GM19328 (cell line): ENCODE measurements at regions not wholly inside any gene's neighbourhood (a gene's known extent, or its start where the extent isn't known, plus 50 kb on each side); places are given as distances from the start of the nearest gene placed in this dataset.
"Not testable (repeated sequence)": the region's sequence is repeated elsewhere in the genome, so short reads cannot be mapped to it uniquely, and the experiment has no call there.

ENCODE experiments used
- ATAC-seq: cut with Tn5 transposase; IDR thresholded peaks from one replicate; pipeline ENCODE4 v1.9.1; 2021; ENCODE audit warnings: mild to moderate bottlenecking, moderate library complexity; ENCODE audit not compliant: unreplicated experiment

DNA sequence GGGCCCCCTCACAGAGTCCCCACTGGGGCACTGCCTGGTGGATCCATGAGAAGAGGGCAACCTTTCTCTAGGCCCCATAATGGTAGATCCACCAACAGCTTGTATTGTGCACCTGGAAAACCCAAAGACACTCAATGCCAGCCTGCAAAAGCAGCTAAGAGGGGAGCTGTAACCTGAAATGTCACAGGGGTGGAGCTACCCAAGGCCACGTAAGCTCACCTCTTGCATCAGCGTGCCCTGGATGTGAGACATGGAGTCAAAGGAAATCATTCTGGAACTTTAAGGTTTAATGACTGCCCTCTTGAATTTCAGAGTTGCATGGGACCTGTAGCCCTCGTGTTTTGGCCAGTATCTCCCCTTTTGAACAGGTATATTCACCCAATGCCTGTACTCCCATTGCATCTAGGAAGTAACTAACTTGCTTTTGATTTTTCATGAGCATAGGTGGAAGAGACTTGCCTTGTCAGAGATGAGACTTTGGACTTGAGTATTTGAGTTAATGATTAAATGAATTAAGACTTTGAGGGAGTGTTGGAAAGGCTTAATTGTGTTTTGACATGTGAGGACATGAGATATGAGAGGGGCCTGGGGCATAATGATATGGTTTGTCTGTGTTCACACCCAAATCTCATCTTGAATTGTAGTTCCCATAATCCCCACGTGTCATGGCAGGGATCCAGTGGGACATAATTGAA, 900.9 kb upstream of the ROBO1 start:
- no peak for ATAC-seq

DNA sequence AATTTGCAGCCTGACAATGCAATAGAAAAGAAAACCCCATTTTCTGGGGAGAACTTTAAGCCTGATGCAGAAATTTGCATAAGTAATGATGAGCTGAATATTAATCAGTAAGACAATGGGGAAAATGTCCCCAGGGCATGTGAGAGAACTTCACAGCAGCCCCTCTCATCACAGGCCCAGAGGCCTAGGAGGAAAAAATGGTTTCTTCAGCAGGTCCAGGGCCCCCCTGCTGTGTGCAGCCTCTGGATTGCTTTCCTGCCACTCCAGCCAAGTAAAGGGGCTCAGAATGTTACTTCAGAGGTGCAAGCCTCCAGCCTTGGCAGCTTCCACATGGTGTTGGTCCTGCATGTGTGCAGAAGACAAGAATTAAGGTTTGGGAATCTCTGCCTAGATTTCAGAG, 900.3 kb upstream of the ROBO1 start:
- ATAC-seq = no peak

DNA sequence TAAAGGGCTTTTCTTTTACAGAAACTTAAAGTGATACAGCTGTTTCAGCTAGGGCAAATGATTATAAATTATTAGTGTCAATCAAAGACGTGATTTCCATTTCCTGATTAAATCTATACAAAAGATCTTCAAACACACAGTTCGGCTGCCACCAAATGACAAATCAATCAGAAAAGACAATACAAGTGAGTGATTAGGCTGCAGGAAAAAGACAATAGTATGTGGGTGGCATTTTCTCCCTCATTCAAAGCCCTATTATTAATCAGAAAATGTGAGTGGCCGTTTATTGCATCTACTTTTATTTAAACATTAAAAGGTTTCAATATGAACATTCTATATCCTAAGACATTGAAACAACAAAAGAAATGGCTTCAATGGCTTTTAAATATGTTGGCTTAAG, 895.6 kb upstream of the ROBO1 start:
- no peak for ATAC-seq

DNA sequence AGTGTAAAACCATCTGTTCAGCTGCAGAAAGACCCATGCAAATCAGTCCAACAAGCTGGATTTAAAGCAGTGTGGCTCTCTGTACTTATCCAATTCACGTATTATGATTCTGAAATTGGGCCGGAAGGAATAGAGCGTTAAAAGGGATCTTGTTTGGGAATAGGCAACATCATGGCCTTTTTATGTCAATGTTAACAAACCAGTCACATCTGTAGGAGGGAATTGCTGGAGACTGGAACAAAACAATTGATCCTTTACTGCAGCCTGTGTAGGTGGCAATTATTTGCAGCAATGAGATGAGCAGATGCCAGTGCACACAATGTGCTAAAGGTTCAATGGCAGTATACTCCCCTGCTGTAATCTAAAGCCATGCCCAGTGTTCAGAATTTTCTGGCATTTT, 887.4 kb upstream of the ROBO1 start:
- ATAC-seq = no peak

DNA sequence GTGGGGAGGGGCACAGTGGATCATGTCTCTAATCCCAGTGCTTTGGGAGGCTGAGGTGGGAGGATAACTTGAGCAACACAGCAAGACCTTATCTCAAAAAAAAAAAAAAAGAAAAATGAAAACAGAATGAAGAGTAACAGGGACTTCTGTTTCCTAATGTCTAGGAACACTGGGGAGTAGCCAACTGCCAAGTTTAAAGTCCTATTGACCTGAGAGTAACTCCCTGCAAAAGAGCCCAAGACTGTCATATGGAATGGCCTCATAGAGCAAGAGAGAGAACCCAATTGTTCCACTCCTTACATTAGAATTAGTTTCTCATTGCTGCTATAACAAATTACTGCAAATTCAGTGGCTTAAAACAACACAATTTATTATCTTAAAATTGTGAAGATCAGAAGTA, 881.4 kb upstream of the ROBO1 start:
- no peak for ATAC-seq

DNA sequence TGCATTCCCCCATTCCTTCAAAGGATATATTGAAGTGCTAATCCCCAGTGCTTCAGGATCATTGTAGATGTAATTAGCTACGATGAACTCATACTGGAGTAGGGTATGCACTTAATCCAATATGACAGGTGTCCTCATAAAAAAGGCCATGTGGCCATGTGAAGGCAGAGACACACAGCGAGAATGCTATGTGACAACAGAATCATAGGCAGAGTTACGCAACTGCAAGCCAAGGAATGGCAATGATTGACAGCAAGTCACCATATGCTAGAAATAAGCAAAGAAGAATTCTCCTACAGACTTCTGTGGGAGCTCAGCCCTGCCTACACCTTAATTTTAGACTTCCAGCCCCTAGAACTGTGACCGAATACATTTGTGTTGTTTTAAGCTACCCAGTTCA, 875.6 kb upstream of the ROBO1 start:
- ATAC-seq = no peak

DNA sequence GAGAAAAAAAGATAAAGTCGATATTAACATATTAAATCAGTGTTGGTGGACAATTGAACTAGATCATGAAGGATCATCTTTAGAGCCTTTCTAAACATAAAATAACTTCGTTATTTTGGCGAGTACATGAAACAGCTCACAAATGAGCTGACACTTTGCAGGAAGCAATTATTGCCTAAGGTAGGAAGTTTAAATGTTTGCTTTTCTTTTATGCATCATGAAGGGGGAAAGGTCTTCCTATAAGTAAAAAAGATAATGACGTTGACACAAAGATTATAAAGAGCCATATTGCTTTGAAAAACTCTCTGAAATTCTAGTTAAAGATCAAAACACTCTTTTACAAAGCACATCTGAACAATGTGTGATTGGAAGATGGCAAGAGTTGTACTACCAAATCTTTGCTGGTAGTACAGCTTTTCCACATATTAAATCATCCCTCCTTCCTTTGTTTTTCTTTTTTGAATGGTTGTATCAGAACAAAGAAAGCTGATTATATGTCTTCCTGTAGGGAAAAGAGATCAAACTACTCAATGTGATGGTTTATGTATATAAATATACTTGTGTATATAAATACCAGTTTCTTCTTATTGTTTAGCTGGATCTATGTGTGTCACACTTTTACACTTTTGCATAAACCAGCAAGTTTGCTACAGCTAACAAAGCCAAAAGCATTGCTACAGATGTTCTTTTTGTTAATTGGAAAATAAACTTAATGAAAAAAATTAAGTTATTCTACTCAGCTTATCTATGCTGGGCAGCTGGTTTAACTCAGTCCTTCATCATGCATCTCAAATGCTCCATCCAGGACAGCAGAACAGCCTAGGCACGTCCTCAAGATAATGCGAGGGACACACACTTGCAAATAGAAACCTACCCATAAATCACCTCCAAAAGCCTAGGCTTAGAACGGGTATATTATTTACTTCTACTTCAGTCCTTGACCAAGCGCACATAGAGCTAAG, 850.8 kb upstream of the ROBO1 start:
- no peak for ATAC-seq

DNA sequence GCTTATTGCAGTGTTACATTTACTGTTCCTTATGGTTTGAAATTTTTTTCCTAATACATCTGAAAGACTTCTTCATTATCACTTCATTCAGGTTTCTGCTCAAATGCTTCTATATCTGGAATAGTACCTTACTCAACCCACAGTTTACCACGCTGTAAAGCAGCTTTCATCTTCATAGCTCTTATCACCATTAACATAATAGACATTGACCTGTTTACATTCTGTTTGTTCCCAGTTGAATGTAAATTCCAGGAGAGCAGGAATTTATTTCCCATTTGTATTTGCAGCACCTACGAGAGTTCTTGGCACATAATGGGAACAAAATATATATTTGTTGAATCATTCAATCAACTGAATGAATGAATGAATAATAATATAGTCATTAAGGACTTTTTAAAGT, 844.6 kb upstream of the ROBO1 start:
- ATAC-seq = no peak

DNA sequence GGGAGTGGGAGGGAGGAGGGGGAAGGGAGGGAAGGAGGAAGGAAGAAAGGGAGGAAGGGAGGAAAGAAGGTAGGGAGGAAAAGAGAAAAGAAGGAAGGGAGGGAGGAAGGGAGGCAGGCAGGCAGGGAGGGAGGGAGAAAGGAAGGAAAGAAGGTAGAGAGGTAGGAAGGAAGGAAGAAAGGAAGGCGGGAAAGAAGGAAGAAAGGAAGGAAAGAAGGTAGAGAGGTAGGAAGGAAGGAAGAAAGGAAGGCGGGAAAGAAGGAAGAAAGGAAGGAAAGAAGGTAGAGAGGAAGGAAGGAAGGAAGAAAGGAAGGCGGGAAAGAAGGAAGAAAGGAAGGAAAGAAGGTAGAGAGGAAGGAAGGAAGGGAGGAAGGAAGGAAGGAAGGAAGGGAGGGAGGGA, 840.3 kb upstream of the ROBO1 start:
- not testable (repeated sequence) for ATAC-seq

DNA sequence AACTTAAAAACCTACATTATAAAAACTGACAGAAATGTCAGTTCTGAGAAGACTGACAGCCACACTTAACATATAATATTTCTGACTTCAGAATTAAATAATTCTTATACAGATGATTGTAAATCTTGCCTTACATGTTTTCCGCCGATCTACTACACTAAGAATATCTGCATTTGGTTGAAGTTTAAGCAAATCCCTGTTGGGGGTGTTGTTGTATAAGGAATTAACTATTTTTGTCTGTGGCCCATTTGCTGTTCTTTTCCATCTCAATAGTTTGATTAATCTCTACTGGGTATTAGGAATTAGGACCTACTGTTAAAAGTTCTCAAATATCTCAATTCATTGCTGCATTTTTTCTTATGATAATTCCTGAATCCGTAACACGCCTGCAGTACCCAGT, 838.3 kb upstream of the ROBO1 start:
- ATAC-seq = no peak

DNA sequence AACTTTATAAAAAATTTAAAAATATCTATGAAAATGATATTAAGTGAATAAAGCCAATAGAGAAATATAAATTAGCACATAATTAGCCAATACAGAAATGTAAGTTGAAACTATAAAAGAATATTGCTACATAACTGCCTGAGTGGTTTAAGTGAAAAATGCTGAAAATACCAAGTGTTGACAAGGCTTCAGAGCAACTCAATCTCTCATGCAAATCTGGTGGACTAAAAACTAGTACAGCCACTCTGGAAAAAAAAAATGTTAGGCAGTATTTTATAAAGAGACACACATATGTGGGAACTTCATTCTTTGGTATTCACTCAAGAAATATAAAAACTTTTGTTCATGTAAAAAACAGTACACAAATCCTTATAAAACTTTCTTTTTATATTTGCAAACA, 833.7 kb upstream of the ROBO1 start:
- ATAC-seq = no peak

DNA sequence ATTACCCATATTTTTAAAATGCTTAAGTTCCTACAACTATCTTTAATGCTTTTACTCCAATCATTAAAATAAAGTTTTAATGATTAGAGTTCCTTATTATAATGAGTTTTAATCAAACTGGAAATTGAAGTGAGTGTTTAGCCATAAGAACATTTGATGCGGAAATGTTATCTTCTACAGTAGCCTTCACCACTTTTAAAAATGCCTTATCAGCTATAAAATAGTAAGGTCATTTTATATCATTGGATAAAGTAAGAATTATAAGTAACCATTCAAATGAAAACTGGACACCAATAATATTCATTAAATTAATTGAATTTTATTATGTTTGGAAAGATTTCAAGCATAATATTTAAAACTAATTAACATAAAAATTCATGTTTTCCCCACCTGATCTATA, 825.0 kb upstream of the ROBO1 start:
- ATAC-seq = no peak

DNA sequence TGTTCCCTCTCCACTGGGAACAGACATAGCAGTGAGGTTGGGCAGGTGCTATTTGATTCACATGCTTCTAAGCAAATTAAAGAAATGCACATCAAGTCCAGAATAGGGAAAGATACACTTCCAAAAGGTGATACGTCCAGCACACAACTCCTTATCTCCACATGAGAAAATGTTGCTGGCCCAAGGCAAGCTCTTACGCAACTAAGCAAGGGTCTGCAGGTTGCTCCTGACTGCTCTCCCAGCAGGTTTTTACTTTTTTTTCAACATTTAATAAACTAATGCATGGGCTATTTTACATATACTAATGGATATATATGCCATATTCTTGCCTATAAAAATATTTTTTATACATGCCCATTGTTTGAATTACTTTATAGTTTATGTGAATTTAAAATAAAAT, 818.5 kb upstream of the ROBO1 start:
- no peak for ATAC-seq

DNA sequence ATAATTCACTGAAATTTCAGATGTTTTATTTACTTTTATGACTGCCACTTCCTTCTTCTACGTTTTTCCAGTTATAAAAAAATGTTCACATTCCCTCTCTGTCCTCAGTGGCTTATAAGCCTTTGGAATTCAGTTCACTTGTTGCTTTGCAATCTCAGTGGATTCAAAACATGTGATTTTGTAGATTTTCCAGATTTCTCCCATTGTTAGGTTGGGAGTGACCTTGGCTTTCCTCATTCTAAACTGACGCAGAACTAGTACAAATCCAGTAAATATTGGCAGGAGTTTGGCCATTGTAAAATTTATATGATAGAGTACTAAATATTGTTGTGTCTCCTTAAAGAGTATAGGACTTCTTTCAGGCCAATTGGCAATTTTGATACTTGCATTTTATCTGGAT, 812.3 kb upstream of the ROBO1 start:
- no peak for ATAC-seq

DNA sequence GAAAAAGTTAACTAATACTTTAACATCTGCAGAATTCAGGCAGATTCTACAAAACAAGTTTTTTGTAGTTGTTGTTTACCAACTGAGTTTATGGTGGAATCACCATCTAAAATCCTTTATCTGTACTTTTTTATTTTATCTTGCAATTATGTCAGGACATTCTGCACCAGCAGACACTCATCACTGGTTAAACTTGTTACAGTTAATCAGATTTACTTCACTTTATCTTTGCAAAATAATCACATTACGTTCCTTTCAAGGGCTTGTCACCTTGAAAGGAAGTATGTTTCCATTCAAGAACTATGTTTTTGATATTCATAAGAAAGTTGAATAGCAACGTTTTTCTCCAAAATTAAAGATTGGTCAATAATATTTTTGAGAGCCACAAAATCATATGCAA, 796.6 kb upstream of the ROBO1 start:
- no peak for ATAC-seq

DNA sequence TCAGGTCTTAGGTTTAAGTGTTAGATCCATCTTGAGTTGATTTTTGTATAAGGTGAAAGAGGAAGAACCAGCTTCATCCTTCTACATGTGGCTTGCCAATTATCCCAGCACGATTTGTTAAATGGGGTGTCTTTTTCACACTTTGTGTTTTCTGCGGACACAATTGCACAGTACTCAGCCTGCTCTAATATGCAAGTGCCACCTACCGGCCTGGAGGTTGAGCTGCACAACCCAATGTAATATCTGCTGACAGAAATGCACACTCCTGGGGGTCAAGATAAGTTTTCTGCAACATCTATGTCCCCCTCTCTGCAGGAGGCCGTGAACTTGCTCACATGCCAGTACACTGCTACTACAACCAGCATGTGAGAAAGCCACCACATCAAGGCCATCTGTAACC, 791.9 kb upstream of the ROBO1 start:
- ATAC-seq = no peak

DNA sequence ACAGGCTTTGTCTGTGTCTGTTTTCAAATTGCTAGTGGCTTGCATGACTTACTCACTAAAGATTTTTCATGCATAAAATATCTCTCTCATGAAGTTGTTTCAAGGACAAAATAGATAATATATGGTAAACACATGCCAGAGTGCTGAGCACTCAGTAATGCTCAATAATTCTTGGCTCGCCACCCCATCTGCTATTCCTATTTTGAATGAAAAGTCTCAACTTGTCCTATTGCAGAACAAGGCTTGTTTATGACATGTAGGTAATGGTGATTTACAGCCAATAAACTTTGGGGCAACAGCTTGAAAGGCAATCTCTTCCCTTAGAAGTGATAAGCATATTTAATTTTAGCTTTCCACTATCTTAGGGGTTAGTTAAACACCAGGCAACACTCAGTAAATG, 789.0 kb upstream of the ROBO1 start:
- ATAC-seq = no peak

DNA sequence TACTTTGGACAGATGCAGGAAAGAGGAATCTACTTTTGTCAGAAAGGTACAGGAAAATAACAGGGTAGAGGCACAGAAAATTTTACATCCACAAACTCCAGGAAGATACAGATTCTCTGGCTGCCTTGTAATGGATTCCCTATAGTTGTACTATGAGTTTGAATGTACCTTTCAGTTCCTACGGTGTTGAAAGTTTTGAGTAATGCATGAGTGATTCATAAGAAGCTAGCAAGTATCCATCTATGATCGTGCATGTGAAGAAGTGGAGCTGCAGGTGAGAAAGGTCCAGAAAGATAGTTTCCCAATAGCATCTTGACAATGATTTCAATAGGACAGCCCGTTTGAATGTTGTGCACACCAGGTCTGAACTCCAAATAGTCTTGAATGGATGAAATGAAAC, 786.5 kb upstream of the ROBO1 start:
- ATAC-seq = no peak

DNA sequence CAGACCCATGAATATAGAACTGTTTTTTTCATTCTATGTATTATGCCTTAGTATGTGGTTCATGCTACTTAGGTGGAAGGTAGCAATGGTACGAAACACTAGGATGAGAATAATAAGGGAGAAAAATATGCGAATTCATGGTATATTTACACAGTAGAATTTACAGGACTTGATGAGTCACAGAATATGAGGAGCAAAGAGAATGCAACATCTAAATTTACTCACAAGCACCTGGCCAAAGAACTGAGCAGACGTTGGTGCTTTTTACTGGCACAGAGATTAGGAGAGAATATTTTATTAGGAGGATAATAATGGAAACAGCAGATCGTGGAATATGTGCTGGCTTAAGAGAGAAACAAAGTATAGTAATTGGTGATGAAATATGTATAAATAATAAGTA, 785.4 kb upstream of the ROBO1 start:
- no peak for ATAC-seq

DNA sequence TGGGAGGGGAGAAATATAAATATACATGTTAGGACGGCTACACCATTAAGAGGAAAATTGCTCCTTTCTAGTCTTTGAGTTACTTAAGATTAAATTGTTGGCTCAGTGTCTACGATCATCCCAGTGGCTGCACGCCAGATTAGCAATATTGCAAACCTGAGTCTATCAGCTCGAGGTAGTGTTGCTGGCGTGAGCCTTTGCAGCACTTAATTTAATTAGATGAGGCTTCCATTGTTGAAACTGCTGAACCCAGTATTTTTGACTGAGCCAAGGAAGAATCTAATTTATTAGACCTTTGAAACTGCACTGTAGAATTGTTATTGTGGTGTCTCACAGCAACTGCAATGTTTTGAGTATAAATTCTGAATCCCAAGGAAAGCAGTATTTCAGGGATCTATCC, 782.4 kb upstream of the ROBO1 start:
- ATAC-seq = no peak

DNA sequence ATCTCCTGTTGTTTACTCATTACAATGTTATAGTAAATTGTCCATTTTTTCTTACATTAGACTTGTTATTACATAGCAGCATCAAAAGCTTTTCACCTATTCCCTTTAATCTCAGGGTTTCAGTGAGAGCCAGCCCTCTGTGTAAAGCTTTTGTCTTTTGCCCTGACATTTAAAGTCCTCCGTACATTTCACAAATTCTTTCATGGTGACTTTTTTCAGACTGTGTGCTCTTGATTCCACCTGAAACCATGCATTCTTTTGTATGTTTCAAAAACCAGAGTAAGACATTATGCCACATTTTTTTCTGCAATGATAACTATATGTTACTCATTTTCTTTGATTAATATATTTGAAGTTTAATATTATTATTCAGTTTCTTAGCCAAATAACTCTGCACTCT, 781.4 kb upstream of the ROBO1 start:
- no peak for ATAC-seq

DNA sequence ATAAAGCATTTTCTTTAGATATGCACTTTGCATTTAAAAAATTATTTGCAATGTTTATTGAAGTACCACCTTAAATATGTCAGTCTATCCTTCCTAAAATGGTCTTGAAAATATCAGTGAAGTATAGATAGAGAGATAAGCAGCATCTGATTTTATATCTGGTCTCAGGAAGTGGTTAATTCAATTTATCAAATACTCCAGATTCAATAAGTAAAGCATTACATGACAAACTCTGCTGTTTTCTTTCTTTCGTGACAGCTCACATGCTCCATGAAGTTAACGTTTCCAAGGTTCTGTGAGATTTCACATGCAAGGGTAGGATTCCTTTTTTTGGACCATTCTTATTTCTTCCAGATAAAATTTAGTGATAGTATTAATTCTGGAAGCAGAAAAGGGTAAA, 775.4 kb upstream of the ROBO1 start:
- ATAC-seq = no peak
